HL-60 (cell line): ENCODE measurements at regions not wholly inside any gene's neighbourhood (a gene's known extent, or its start where the extent isn't known, plus 50 kb on each side); places are given as distances from the start of the nearest gene placed in this dataset.

Experiments
- DNase-seq, 2 experiments: peaks; one replicate each; pipeline ENCODE4 v3.0.0-alpha.2; 2010 to 2020; ENCODE audit warnings: low read depth in 1 of 2, low spot score in 1 of 2
- H3K27ac ChIP-seq: fragments of 250-450 bp; sonication (Bioruptor Pico); replicated peaks from 2 replicates; pipeline ENCODE4 v1.5.1; 2020; ENCODE audit warnings: mild to moderate bottlenecking, moderate library complexity
- H3K27me3 ChIP-seq: fragments of 250-450 bp; sonication (Bioruptor Pico); 2 replicates; pipeline ENCODE4 v1.5.1; 2021; ENCODE audit warnings: mild to moderate bottlenecking, moderate library complexity; ENCODE audit not compliant: insufficient read depth, poor library complexity, severe bottlenecking
- H3K4me3 ChIP-seq: replicated peaks from 2 replicates; pipeline ENCODE4 v1.5.1; 2011; ENCODE audit warnings: mild to moderate bottlenecking, control low read depth, low read length; ENCODE audit not compliant: insufficient read depth
- CTCF ChIP-seq: IDR thresholded peaks from one replicate; pipeline ENCODE4 v1.5.1; 2011; ENCODE audit warnings: low read length, control low read depth, inconsistent platforms; ENCODE audit not compliant: insufficient read depth
- GABPA ChIP-seq: IDR thresholded peaks from 2 replicates; pipeline ENCODE4 v1.6.1; 2012; ENCODE audit warnings: low read depth
- POLR2AphosphoS5 ChIP-seq: IDR thresholded peaks from 2 replicates; pipeline ENCODE4 v1.6.1; 2012; ENCODE audit warnings: low read depth
- REST ChIP-seq: IDR thresholded peaks from 2 replicates; pipeline ENCODE4 v1.6.1; 2012; ENCODE audit warnings: low read depth; ENCODE audit not compliant: insufficient replicate concordance
- SPI1 ChIP-seq: IDR thresholded peaks from 2 replicates; pipeline ENCODE4 v1.6.1; 2012; ENCODE audit warnings: low read depth, mild to moderate bottlenecking, borderline replicate concordance

- DNase-seq, result no peak
- H3K27me3 ChIP-seq, result no peaks in the 10 kb centered on the region
- no peak overlapping the region for H3K27ac ChIP-seq
- TF ChIP-seq CTCF, result no peak
- no peak for TF ChIP-seq GABPA
- no peak for TF ChIP-seq POLR2AphosphoS5
- TF ChIP-seq REST, result no peak
- TF ChIP-seq SPI1, result no peak
- H3K4me3 ChIP-seq, result no peak overlapping the region
These were observed 170.4 kb downstream of the C1D start for GRCh38 chr2:67892339-67892846.

GRCh38 chr2:67895227-67895941 lies 167.4 kb downstream of the C1D start:
- Histone ChIP-seq H3K27me3 (no peaks in the 10 kb centered on the region), H3K27ac (no peak overlapping the region), H3K4me3 (no peak overlapping the region)
- TF ChIP-seq POLR2AphosphoS5, result no peak
- no peak for DNase-seq

- TF ChIP-seq SPI1, result no peak
- no peak for TF ChIP-seq CTCF
- TF ChIP-seq POLR2AphosphoS5, result no peak
- no peak for TF ChIP-seq REST
- no peak for TF ChIP-seq GABPA
- Histone ChIP-seq H3K4me3 (no peak overlapping the region), H3K27me3 (no peaks in the 10 kb centered on the region), H3K27ac (no peak overlapping the region)
- no peak for DNase-seq
These were observed 166.7 kb downstream of the C1D start for GRCh38 chr2:67896076-67896475.

- no peak overlapping the region for H3K27ac ChIP-seq
- no peak overlapping the region for H3K4me3 ChIP-seq
- H3K27me3 ChIP-seq, result no peaks in the 10 kb centered on the region
- TF ChIP-seq REST (no peak), GABPA (no peak), CTCF (no peak), POLR2AphosphoS5 (no peak), SPI1 (no peak)
- DNase-seq, result no peak
These were observed 166.3 kb downstream of the C1D start for GRCh38 chr2:67896476-67896875.
